ENCODE measurements at regions not wholly inside any gene's neighbourhood (a gene's known extent, or its start where the extent isn't known, plus 50 kb on each side); places are given as distances from the start of the nearest gene placed in this dataset.

- ChIA-PET CTCF (no interaction called here), SMC1A (ENCODE audit: uncharacterized antibody, unreplicated experiment) (no interaction called here), RAD21 (ENCODE audit: unreplicated experiment) (no interaction called here), POLR2A (no interaction called here)
- in situ Hi-C loops (cut with MboI) (no loop called here), intact Hi-C loops (cut with micrococcal nuclease; ENCODE audit: unreplicated experiment) (no loop called here)
- H2AFZ ChIP-seq (ENCODE audit: control insufficient read depth, low read depth, low read length) = no peak overlapping the region
- no peaks in the 10 kb centered on the region for H3K36me3 ChIP-seq (ENCODE audit: control insufficient read depth in 2 of 2, insufficient read depth in 2 of 2, low read length in 1 of 2)
- H3K27me3 ChIP-seq (replicated peaks in 1 of 2; ENCODE audit: control insufficient read depth in 2 of 2, insufficient read depth in 2 of 2, low read length in 1 of 2) = no peaks in the 10 kb centered on the region
- H3K4me3 ChIP-seq = no peak overlapping the region
- WGBS (ENCODE audit: insufficient coverage, insufficient replicate concordance, low lambda C conversion rate, missing lambda C conversion rate) = 42% methylated on average over 1 of the region's 1 CpG
- no peak overlapping the region for H3K4me2 ChIP-seq (ENCODE audit: control insufficient read depth, insufficient read depth)
- H3K79me2 ChIP-seq (ENCODE audit: control insufficient read depth, insufficient read depth, low read length) = no peaks in the 10 kb centered on the region
- no peak for ATAC-seq
- no peaks in the 10 kb centered on the region for H4K20me1 ChIP-seq (ENCODE audit: control insufficient read depth, insufficient read depth)
- no peaks in the 10 kb centered on the region for H3K4me1 ChIP-seq (ENCODE audit: control insufficient read depth, insufficient read depth, low read length)
- BruUV-seq (replicated peaks) = no TSS peak
- no peaks in the 10 kb centered on the region; the same call in 2 of the 3 replicates for H3K9me3 ChIP-seq (replicated peaks; ENCODE audit: control insufficient read depth, insufficient read depth, low read length)
- no peak overlapping the region for H3K27ac ChIP-seq (ENCODE audit: control insufficient read depth, insufficient read depth)
- no peak for FAIRE-seq
- DNase-seq (ENCODE audit: low read depth, low spot score) = no peak
- H3K9ac ChIP-seq (ENCODE audit: control insufficient read depth, insufficient read depth, low read length) = no peak overlapping the region
- TF ChIP-seq CHD1 (IDR thresholded peaks at IDR 0.05; ENCODE audit: low read depth, low read length) = no peak
- no peak for TF ChIP-seq CHD4 (IDR thresholded peaks at IDR 0.05)
- no peak for TF ChIP-seq ZBTB11 (CRISPR knock-in tag; IDR thresholded peaks at IDR 0.05)
- TF ChIP-seq IRF4 (IDR thresholded peaks at IDR 0.05; ENCODE audit: low read depth, low read length) = no peak
- no peak for TF ChIP-seq E2F4 (IDR thresholded peaks at IDR 0.05; ENCODE audit: low read depth, low read length)
- TF ChIP-seq JUND (IDR thresholded peaks at IDR 0.05; ENCODE audit: low read depth, low read length) = no peak
- no peak for TF ChIP-seq STAT1 (conservative IDR thresholded peaks at IDR 0.05)
- no peak for TF ChIP-seq MAX (IDR thresholded peaks at IDR 0.05; ENCODE audit: low read depth, low read length)
- no peak for TF ChIP-seq ZNF592 (IDR thresholded peaks at IDR 0.05)
- TF ChIP-seq NKRF (conservative IDR thresholded peaks at IDR 0.05) = no peak
- TF ChIP-seq SMARCA5 (IDR thresholded peaks at IDR 0.05) = no peak
- TF ChIP-seq E4F1 (IDR thresholded peaks at IDR 0.05; ENCODE audit: borderline replicate concordance, partially characterized antibody) = no peak
These were observed 232.3 kb downstream of the ADGRG6 start for GRCh38 chr6:142534076-142534475.

Data from GM12878 (cell line).